ENCODE measurements at regions not wholly inside any gene's neighbourhood (a gene's known extent, or its start where the extent isn't known, plus 50 kb on each side); places are given as distances from the start of the nearest gene placed in this dataset.

- TF ChIP-seq TSHZ2 (CRISPR knock-in tag; IDR thresholded peaks at IDR 0.05) (no peak), TCF4 (CRISPR knock-in tag; IDR thresholded peaks at IDR 0.05; ENCODE audit: borderline replicate concordance) (no peak), ZNF565 (CRISPR knock-in tag; conservative IDR thresholded peaks at IDR 0.05; ENCODE audit: low read depth) (no peak), ZC3H10 (CRISPR knock-in tag; IDR thresholded peaks at IDR 0.05) (no peak), OSR1 (CRISPR knock-in tag; IDR thresholded peaks at IDR 0.05) (no peak), GLIS3 (CRISPR knock-in tag; IDR thresholded peaks at IDR 0.05) (no peak), POU6F1 (CRISPR knock-in tag; IDR thresholded peaks at IDR 0.05; ENCODE audit: borderline replicate concordance, low read depth) (no peak), CSRNP3 (CRISPR knock-in tag; IDR thresholded peaks at IDR 0.05) (no peak), ZNF8 (CRISPR knock-in tag; IDR thresholded peaks at IDR 0.05) (no peak), ARNTL (CRISPR knock-in tag; IDR thresholded peaks at IDR 0.05; ENCODE audit: borderline replicate concordance, low read depth) (no peak), TOX (CRISPR knock-in tag; IDR thresholded peaks at IDR 0.05; ENCODE audit: borderline replicate concordance) (no peak), CSDC2 (CRISPR knock-in tag; IDR thresholded peaks at IDR 0.05) (no peak), ZNF70 (CRISPR knock-in tag; IDR thresholded peaks at IDR 0.05) (no peak), ZFP3 (CRISPR knock-in tag; IDR thresholded peaks at IDR 0.05) (no peak), SNAI2 (CRISPR knock-in tag; IDR thresholded peaks at IDR 0.05) (no peak), ISL1 (CRISPR knock-in tag; IDR thresholded peaks at IDR 0.05) (no peak), CREB5 (CRISPR knock-in tag; IDR thresholded peaks at IDR 0.05; ENCODE audit: low read depth) (no peak)
- ATAC-seq = no peak
Observed at GRCh38 chr10:44205067-44205466, 179.8 kb downstream of the CXCL12 start.

GRCh38 chr10:44203535-44203934, 181.4 kb downstream of the CXCL12 start:
- TF ChIP-seq TOX (CRISPR knock-in tag; IDR thresholded peaks at IDR 0.05; ENCODE audit: borderline replicate concordance) (no peak), ZNF8 (CRISPR knock-in tag; IDR thresholded peaks at IDR 0.05) (no peak), ZC3H10 (CRISPR knock-in tag; IDR thresholded peaks at IDR 0.05) (no peak), ESRRG (CRISPR knock-in tag; IDR thresholded peaks at IDR 0.05) (no peak), ZNF70 (CRISPR knock-in tag; IDR thresholded peaks at IDR 0.05) (no peak), POU6F1 (CRISPR knock-in tag; IDR thresholded peaks at IDR 0.05; ENCODE audit: borderline replicate concordance, low read depth) (no peak), CREB5 (CRISPR knock-in tag; IDR thresholded peaks at IDR 0.05; ENCODE audit: low read depth) (no peak), CSRNP3 (CRISPR knock-in tag; IDR thresholded peaks at IDR 0.05) (no peak), CSDC2 (CRISPR knock-in tag; IDR thresholded peaks at IDR 0.05) (no peak), PPARA (CRISPR knock-in tag; IDR thresholded peaks at IDR 0.05; ENCODE audit: borderline replicate concordance) (no peak), PATZ1 (CRISPR knock-in tag; IDR thresholded peaks at IDR 0.05; ENCODE audit: borderline replicate concordance) (no peak), GLIS3 (CRISPR knock-in tag; IDR thresholded peaks at IDR 0.05) (no peak), ZNF565 (CRISPR knock-in tag; conservative IDR thresholded peaks at IDR 0.05; ENCODE audit: low read depth) (no peak), RARB (CRISPR knock-in tag; IDR thresholded peaks at IDR 0.05) (no peak), BACH2 (CRISPR knock-in tag; IDR thresholded peaks at IDR 0.05; ENCODE audit: borderline replicate concordance) (no peak), ISL1 (CRISPR knock-in tag; IDR thresholded peaks at IDR 0.05) (no peak)
- ATAC-seq = no peak

All from SK-N-SH treated with all-trans-retinoic acid at 6 μM for 48 hours (cell line).